Spleen (tissue), 11 donors: ENCODE measurements at regions not wholly inside any gene's neighbourhood (a gene's known extent, or its start where the extent isn't known, plus 50 kb on each side); places are given as distances from the start of the nearest gene placed in this dataset.

Source experiments
- DNase-seq: peaks from one replicate; pipeline ENCODE4 v3.0.0-alpha.2; 2020
- H3K27ac ChIP-seq, 8 donors: fragments of 200-600 bp; sonication (generic) in 7 of 8; 1 replicate in 4 of 8; 2 replicates in 4 of 8; pipeline versions ENCODE4 v1.5.0 to v1.8.0; 2016 to 2021; ENCODE audit warnings: inconsistent platforms in 4 of 8, mild to moderate bottlenecking in 4 of 8, moderate library complexity in 1 of 8
- H3K27me3 ChIP-seq, 7 donors: fragments of 200-600 bp; sonication (generic) in 6 of 7; replicated peaks in 1 of 7; 1 replicate in 4 of 7; 2 replicates in 3 of 7; pipeline versions ENCODE4 v1.5.0 to v1.8.0; 2016 to 2021; ENCODE audit warnings: inconsistent platforms in 3 of 7, mild to moderate bottlenecking in 1 of 7
- H3K36me3 ChIP-seq, 6 donors: fragments of 200-600 bp; sonication (generic) in 5 of 6; 1 replicate in 4 of 6; 2 replicates in 2 of 6; pipeline versions ENCODE4 v1.5.0 to v1.8.0; 2016 to 2021; ENCODE audit warnings: inconsistent platforms in 2 of 6
- H3K4me1 ChIP-seq, 6 donors: fragments of 200-600 bp; sonication (generic) in 5 of 6; 1 replicate in 3 of 6; 2 replicates in 3 of 6; pipeline versions ENCODE4 v1.5.0 to v1.8.0; 2016 to 2021; ENCODE audit warnings: inconsistent platforms in 3 of 6
- H3K4me3 ChIP-seq, 8 donors: fragments of 200-600 bp; sonication (generic) in 7 of 8; 1 replicate in 4 of 8; 2 replicates in 4 of 8; pipeline versions ENCODE4 v1.5.0 to v1.8.0; 2016 to 2021; ENCODE audit warnings: inconsistent platforms in 4 of 8, mild to moderate bottlenecking in 4 of 8, moderate library complexity in 2 of 8
- H3K9me3 ChIP-seq, 8 donors: fragments of 200-600 bp; sonication (generic) in 7 of 8; 1 replicate in 4 of 8; 2 replicates in 4 of 8; pipeline versions ENCODE4 v1.5.0 to v1.8.0; 2016 to 2021; ENCODE audit warnings: inconsistent platforms in 4 of 8
- CTCF ChIP-seq, 11 experiments: fragments of 200-600 bp in 7 of 11; fragments of 450-650 bp in 4 of 11; sonication (generic) in 4 of 11; IDR thresholded peaks in 8 of 11; conservative IDR thresholded peaks in 3 of 11; 1 replicate in 7 of 11; 2 replicates in 4 of 11; pipeline versions ENCODE4 v1.4.0 to v1.8.0; 2016 to 2021; ENCODE audit warnings: antibody characterized with exemption in 11 of 11, inconsistent platforms in 4 of 11, mild to moderate bottlenecking in 1 of 11
- POLR2A ChIP-seq, 3 donors: fragments of 450-650 bp; IDR thresholded peaks; one replicate each; pipeline ENCODE4 v1.5.1; 2017; ENCODE audit warnings: antibody characterized with exemption in 3 of 3, mild to moderate bottlenecking in 1 of 3
- POLR2AphosphoS5 ChIP-seq, 3 donors: sonication (generic); formaldehyde crosslinking; IDR thresholded peaks; one replicate each; pipeline ENCODE4 v1.5.1; 2017; ENCODE audit warnings: antibody characterized with exemption in 3 of 3
- WGBS, 5 donors: extraction: QIAGEN DNeasy Blood & Tissue Kit in 3 of 5; methylation state at CpG; one replicate each; pipeline versions ENCODE4 v1.1.5 to v1.1.7; 2013 to 2018; 5-methylcytosine and 5-hydroxymethylcytosine counted together
- intact Hi-C: fragments of 100-400 bp; cut with DNase I; formaldehyde crosslinking; loops from one replicate; pipeline ENCODE4 v1.15.0; 2023; ENCODE audit warnings: low total_unique reads
- donor health status: healthy with polysubstance abuse.
- donor health status: DM: no; HTN: no; CAD: no; lungs with moderate emphysema.
- donor health status: DM: no; HTN: no; CAD: no.
- donor health status: Bipolar disorder and iron deficiency.
- donor health status: healthy.
- donor health status: DM: no; HTN: no; CAD: no.
- donor health status: DM: yes; HTN: yes; CAD: no.

- no peak overlapping the region for H3K27ac ChIP-seq
- TF ChIP-seq POLR2AphosphoS5 (IDR thresholded peaks at IDR 0.05) (no peak), POLR2A (IDR thresholded peaks at IDR 0.05) (no peak), CTCF (IDR thresholded peaks at IDR 0.05 in 8 of 11, conservative IDR thresholded peaks at IDR 0.05 in 3 of 11) (no peak)
- WGBS, 5 donors, result 74 to 83% (median 76%) methylated on average over 3 of the region's 3 CpGs
- H3K4me1 ChIP-seq, result no peaks in the 10 kb centered on the region
- H3K36me3 ChIP-seq, result no peaks in the 10 kb centered on the region
- DNase-seq, result no peak
- intact Hi-C loops, result no loop called here
- H3K9me3 ChIP-seq, result no peaks in the 10 kb centered on the region
- H3K27me3 ChIP-seq, result no peaks in the 10 kb centered on the region
- no peak overlapping the region for H3K4me3 ChIP-seq
Observed at GRCh38 chr2:211129798-211130197, 573.4 kb downstream of the CPS1 start.

- Histone ChIP-seq H3K27ac (no peak overlapping the region), H3K4me3 (no peak overlapping the region), H3K36me3 (no peaks in the 10 kb centered on the region), H3K9me3 (peaks cover 0 to 4% (median 0%) of the 10 kb centered on the region in 8 donors), H3K27me3 (no peaks in the 10 kb centered on the region), H3K4me1 (no peaks in the 10 kb centered on the region)
- no peak for DNase-seq
- 64 to 78% (median 73%) methylated on average over 2 of the region's 2 CpGs for WGBS, 5 donors
- intact Hi-C loops, result no loop called here
- TF ChIP-seq POLR2A (IDR thresholded peaks at IDR 0.05), result no peak
- TF ChIP-seq CTCF (IDR thresholded peaks at IDR 0.05 in 8 of 11, conservative IDR thresholded peaks at IDR 0.05 in 3 of 11), result no peak
- TF ChIP-seq POLR2AphosphoS5 (IDR thresholded peaks at IDR 0.05), result no peak
Observed at GRCh38 chr2:211132046-211132445, 575.6 kb downstream of the CPS1 start.

- intact Hi-C loops, result no loop called here
- Histone ChIP-seq H3K27me3 (no peaks in the 10 kb centered on the region), H3K4me3 (no peak overlapping the region), H3K36me3 (no peaks in the 10 kb centered on the region), H3K27ac (no peak overlapping the region), H3K9me3 (peaks cover 0 to 4% (median 0%) of the 10 kb centered on the region in 8 donors), H3K4me1 (no peaks in the 10 kb centered on the region)
- 63 to 82% (median 67%) methylated on average over 2 of the region's 2 CpGs for WGBS, 5 donors
- no peak for TF ChIP-seq CTCF (IDR thresholded peaks at IDR 0.05 in 8 of 11, conservative IDR thresholded peaks at IDR 0.05 in 3 of 11)
- no peak for TF ChIP-seq POLR2AphosphoS5 (IDR thresholded peaks at IDR 0.05)
- no peak for TF ChIP-seq POLR2A (IDR thresholded peaks at IDR 0.05)
- no peak for DNase-seq
Observed at GRCh38 chr2:211132573-211132972, 576.2 kb downstream of the CPS1 start.

GRCh38 chr2:211133766-211134165 is 577.4 kb downstream of the CPS1 start:
- no peaks in the 10 kb centered on the region for H3K27me3 ChIP-seq
- H3K27ac ChIP-seq, result no peak overlapping the region
- H3K36me3 ChIP-seq, result no peaks in the 10 kb centered on the region
- no peak for TF ChIP-seq CTCF (IDR thresholded peaks at IDR 0.05 in 8 of 11, conservative IDR thresholded peaks at IDR 0.05 in 3 of 11)
- no peak for TF ChIP-seq POLR2AphosphoS5 (IDR thresholded peaks at IDR 0.05)
- TF ChIP-seq POLR2A (IDR thresholded peaks at IDR 0.05), result no peak
- H3K4me1 ChIP-seq, result no peaks in the 10 kb centered on the region
- DNase-seq, result no peak
- intact Hi-C loops, result no loop called here
- H3K4me3 ChIP-seq, result no peak overlapping the region
- H3K9me3 ChIP-seq, result peaks cover 0 to 4% (median 0%) of the 10 kb centered on the region in 8 donors
- WGBS, 5 donors, result 64 to 84% (median 81%) methylated on average over 1 of the region's 1 CpG
